ENCODE measurements at regions not wholly inside any gene's neighbourhood (a gene's known extent, or its start where the extent isn't known, plus 50 kb on each side); places are given as distances from the start of the nearest gene placed in this dataset.
A peak's percentile ranks its signal among the peaks of the same experiment; 100 is the strongest.
"Not testable (repeated sequence)": the region's sequence is repeated elsewhere in the genome, so short reads cannot be mapped to it uniquely, and the experiment has no call there.

DNA sequence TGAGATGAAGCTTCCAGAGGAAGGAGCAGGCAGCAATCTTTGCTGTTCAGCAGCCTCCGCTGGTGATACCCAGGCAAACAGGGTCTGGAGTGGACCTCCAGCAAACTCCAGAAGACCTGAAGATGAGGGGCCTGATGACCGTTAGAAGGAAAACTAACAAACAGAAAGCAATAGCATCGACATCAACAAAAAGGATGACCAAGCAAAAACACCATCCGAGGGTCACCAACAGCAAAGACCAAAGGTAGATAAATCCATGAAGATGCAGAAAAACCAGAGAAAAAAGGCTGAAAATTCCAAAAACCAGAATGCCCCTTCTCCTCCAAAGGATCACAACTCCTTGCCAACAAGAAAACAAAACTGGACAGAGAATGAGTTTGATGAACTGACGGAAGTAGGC is 235.9 kb upstream of the NSMCE3 start:
- H3K4me1 ChIP-seq (ENCODE audit: control insufficient read depth, insufficient read depth, low read depth, low read length); H3K79me1 ChIP-seq (replicated peaks; ENCODE audit: low read length, poor library complexity, severe bottlenecking); H3K27me3 ChIP-seq (ENCODE audit: control insufficient read depth in 1 of 2, insufficient read depth in 1 of 2, low read length in 2 of 2); H3K9ac ChIP-seq (ENCODE audit: low read length); H2BK12ac ChIP-seq (ENCODE audit: low read length in 2 of 2); H2BK5ac ChIP-seq (ENCODE audit: low read depth, low read length, poor library complexity, severe bottlenecking); H3K27ac ChIP-seq (ENCODE audit: low read length, poor library complexity, severe bottlenecking); DNase-seq; H2AK5ac ChIP-seq (ENCODE audit: low read length, severe bottlenecking); H3K23ac ChIP-seq (ENCODE audit: low read length in 2 of 2); H4K8ac ChIP-seq (ENCODE audit: low read length); H4K91ac ChIP-seq (ENCODE audit: low read length); H2AFZ ChIP-seq (ENCODE audit: low read depth, low read length); H3K4ac ChIP-seq (ENCODE audit: low read depth in 1 of 2, low read length in 2 of 2); H3K4me3 ChIP-seq (ENCODE audit: insufficient read depth in 1 of 2, low read depth in 1 of 2, low read length in 2 of 2); H3K9me3 ChIP-seq (ENCODE audit: control insufficient read depth, low read length); H3K36me3 ChIP-seq (ENCODE audit: control insufficient read depth in 1 of 2, insufficient read depth in 2 of 2, low read depth in 1 of 2, low read length in 2 of 2); H3K14ac ChIP-seq (ENCODE audit: low read length in 2 of 2); H2BK120ac ChIP-seq (ENCODE audit: low read depth, low read length); H3K4me2 ChIP-seq (ENCODE audit: low read length, poor library complexity, severe bottlenecking); H3K18ac ChIP-seq (ENCODE audit: low read depth in 1 of 2, low read length in 2 of 2); H2BK15ac ChIP-seq (ENCODE audit: low read depth, poor library complexity, severe bottlenecking): not testable (repeated sequence)
- WGBS = 86% methylated on average over 4 of the region's 5 CpGs

DNA sequence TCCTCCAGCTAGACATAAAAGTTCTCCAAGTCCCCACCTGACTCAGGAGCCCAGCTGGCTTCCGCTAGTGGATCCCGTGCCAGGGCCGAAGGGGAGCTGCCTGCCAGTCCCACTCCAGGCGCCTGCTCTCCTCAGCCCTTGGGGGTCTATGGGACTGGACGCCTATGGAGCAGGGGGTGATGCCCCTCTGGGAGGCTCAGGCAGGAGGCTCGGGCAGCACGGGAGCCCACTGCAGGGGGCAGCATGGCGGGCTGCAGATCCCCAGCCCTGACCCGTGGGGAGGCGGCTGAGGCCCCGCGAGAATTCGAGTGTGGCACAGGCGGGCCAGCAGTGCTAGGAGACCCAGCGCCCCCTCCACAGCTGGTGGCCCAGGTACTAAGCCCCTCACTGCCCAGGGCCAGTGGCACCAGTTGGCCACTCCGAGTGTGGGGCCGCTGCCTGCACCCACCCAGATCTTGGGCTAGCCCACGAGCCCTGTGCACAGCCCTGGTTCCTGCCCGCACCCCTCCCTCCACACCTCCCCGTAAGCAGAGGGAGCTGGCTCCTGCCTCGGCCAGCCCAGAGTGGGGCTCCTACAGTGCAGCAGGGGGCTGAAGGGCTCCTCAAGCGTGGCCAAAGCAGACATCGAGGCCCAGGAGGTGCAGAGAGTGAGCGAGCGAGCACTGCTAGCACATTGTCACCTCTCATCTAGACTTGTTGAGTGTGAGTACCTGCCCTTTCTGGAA is 221.3 kb upstream of the NSMCE3 start:
- Histone ChIP-seq H2AK5ac (ENCODE audit: low read length, severe bottlenecking) (no peak overlapping the region), H3K36me3 (ENCODE audit: control insufficient read depth in 1 of 2, insufficient read depth in 2 of 2, low read depth in 1 of 2, low read length in 2 of 2) (no peaks in the 10 kb centered on the region), H2BK5ac (ENCODE audit: low read depth, low read length, poor library complexity, severe bottlenecking) (no peak overlapping the region), H3K27me3 (ENCODE audit: control insufficient read depth in 1 of 2, insufficient read depth in 1 of 2, low read length in 2 of 2) (peaks cover 0 to 7% of the 10 kb centered on the region in 2 experiments), H3K79me1 (replicated peaks; ENCODE audit: low read length, poor library complexity, severe bottlenecking) (no peaks in the 10 kb centered on the region), H3K18ac (ENCODE audit: low read depth in 1 of 2, low read length in 2 of 2) (no peak overlapping the region), H3K4me1 (ENCODE audit: control insufficient read depth, insufficient read depth, low read depth, low read length) (no peaks in the 10 kb centered on the region), H3K4me3 (ENCODE audit: insufficient read depth in 1 of 2, low read depth in 1 of 2, low read length in 2 of 2) (no peak overlapping the region), H3K4me2 (ENCODE audit: low read length, poor library complexity, severe bottlenecking) (no peak overlapping the region), H2BK15ac (ENCODE audit: low read depth, poor library complexity, severe bottlenecking) (no peak overlapping the region), H3K23ac (ENCODE audit: low read length in 2 of 2) (no peak overlapping the region), H2AFZ (ENCODE audit: low read depth, low read length) (no peak overlapping the region), H4K8ac (ENCODE audit: low read length) (no peak overlapping the region), H3K27ac (ENCODE audit: low read length, poor library complexity, severe bottlenecking) (no peak overlapping the region), H3K9me3 (ENCODE audit: control insufficient read depth, low read length) (no peaks in the 10 kb centered on the region), H3K14ac (ENCODE audit: low read length in 2 of 2) (peak overlapping the region in 1 of 2 experiments; percentile 28), H4K91ac (ENCODE audit: low read length) (no peak overlapping the region), H2BK120ac (ENCODE audit: low read depth, low read length) (no peak overlapping the region), H2BK12ac (ENCODE audit: low read length in 2 of 2) (no peak overlapping the region), H3K4ac (ENCODE audit: low read depth in 1 of 2, low read length in 2 of 2) (no peak overlapping the region), H3K9ac (ENCODE audit: low read length) (no peak overlapping the region)
- DNase-seq = no peak
- 85% methylated on average over 24 of the region's 25 CpGs for WGBS

DNA sequence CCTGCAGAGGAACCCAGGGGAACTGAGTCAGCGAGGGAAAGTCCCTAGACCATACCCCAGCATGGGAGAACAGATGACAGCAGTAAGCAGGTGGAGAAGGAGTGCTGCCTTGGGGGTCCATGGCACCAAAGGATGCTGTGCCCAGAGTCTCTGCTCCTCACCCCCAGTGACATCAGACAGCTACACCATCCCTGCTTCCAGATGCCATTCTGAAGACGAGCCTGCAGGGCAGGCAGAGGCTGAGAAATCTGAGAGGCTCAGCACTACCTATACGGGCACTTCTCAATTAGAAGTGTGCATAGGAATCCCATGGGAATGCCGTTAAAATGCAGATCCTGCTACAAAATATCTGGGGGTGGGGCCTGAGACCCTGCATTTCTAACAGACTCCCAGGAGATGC is 211.3 kb upstream of the NSMCE3 start:
- Histone ChIP-seq H2AFZ (ENCODE audit: low read depth, low read length) (no peak overlapping the region), H3K4me1 (ENCODE audit: control insufficient read depth, insufficient read depth, low read depth, low read length) (peaks cover 2% of the 10 kb centered on the region), H3K18ac (ENCODE audit: low read depth in 1 of 2, low read length in 2 of 2) (no peak overlapping the region), H3K27ac (ENCODE audit: low read length, poor library complexity, severe bottlenecking) (no peak overlapping the region), H3K14ac (ENCODE audit: low read length in 2 of 2) (no peak overlapping the region), H2BK5ac (ENCODE audit: low read depth, low read length, poor library complexity, severe bottlenecking) (no peak overlapping the region), H4K91ac (ENCODE audit: low read length) (no peak overlapping the region), H3K4me2 (ENCODE audit: low read length, poor library complexity, severe bottlenecking) (no peak overlapping the region), H3K36me3 (ENCODE audit: control insufficient read depth in 1 of 2, insufficient read depth in 2 of 2, low read depth in 1 of 2, low read length in 2 of 2) (no peaks in the 10 kb centered on the region), H3K4ac (ENCODE audit: low read depth in 1 of 2, low read length in 2 of 2) (no peak overlapping the region), H3K27me3 (ENCODE audit: control insufficient read depth in 1 of 2, insufficient read depth in 1 of 2, low read length in 2 of 2) (peaks cover 0 to 17% of the 10 kb centered on the region in 2 experiments), H3K9me3 (ENCODE audit: control insufficient read depth, low read length) (no peaks in the 10 kb centered on the region), H2BK12ac (ENCODE audit: low read length in 2 of 2) (no peak overlapping the region), H2AK5ac (ENCODE audit: low read length, severe bottlenecking) (no peak overlapping the region), H3K79me1 (replicated peaks; ENCODE audit: low read length, poor library complexity, severe bottlenecking) (no peaks in the 10 kb centered on the region), H3K9ac (ENCODE audit: low read length) (no peak overlapping the region), H3K4me3 (ENCODE audit: insufficient read depth in 1 of 2, low read depth in 1 of 2, low read length in 2 of 2) (no peak overlapping the region), H2BK120ac (ENCODE audit: low read depth, low read length) (no peak overlapping the region), H2BK15ac (ENCODE audit: low read depth, poor library complexity, severe bottlenecking) (no peak overlapping the region), H4K8ac (ENCODE audit: low read length) (no peak overlapping the region), H3K23ac (ENCODE audit: low read length in 2 of 2) (no peak overlapping the region)
- no peak for DNase-seq
- 65% methylated on average over 4 of the region's 4 CpGs for WGBS

DNA sequence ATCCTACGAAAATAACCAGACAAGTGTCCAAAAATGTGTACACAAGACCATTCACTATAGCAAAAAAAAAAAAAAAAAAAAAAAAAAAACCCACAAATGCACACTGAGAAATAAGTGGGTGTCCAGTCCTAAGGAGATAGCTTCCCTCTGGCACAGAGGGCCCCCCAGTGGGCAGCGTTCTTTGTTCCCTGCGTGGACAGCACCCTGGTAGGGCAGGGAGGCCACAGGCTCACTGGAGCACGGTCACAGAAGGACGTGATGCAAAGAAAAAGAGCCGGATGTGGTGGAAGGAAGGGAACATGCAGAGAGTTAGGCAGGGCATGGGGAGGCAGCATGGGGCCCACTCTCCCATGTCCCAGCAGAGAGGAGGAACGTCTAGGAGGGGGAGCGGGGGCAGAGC is 210.7 kb upstream of the NSMCE3 start:
- H2AFZ ChIP-seq (ENCODE audit: low read depth, low read length) = no peak overlapping the region
- H2BK12ac ChIP-seq (ENCODE audit: low read length in 2 of 2) = no peak overlapping the region
- no peak for DNase-seq
- H3K4me1 ChIP-seq (ENCODE audit: control insufficient read depth, insufficient read depth, low read depth, low read length) = peaks cover 2% of the 10 kb centered on the region
- no peak overlapping the region for H2BK120ac ChIP-seq (ENCODE audit: low read depth, low read length)
- no peaks in the 10 kb centered on the region for H3K36me3 ChIP-seq (ENCODE audit: control insufficient read depth in 1 of 2, insufficient read depth in 2 of 2, low read depth in 1 of 2, low read length in 2 of 2)
- no peak overlapping the region for H2BK5ac ChIP-seq (ENCODE audit: low read depth, low read length, poor library complexity, severe bottlenecking)
- H3K4me2 ChIP-seq (ENCODE audit: low read length, poor library complexity, severe bottlenecking) = no peak overlapping the region
- H3K9ac ChIP-seq (ENCODE audit: low read length) = no peak overlapping the region
- H3K4me3 ChIP-seq (ENCODE audit: insufficient read depth in 1 of 2, low read depth in 1 of 2, low read length in 2 of 2) = no peak overlapping the region
- H4K8ac ChIP-seq (ENCODE audit: low read length) = no peak overlapping the region
- peaks cover 0 to 17% of the 10 kb centered on the region in 2 experiments for H3K27me3 ChIP-seq (ENCODE audit: control insufficient read depth in 1 of 2, insufficient read depth in 1 of 2, low read length in 2 of 2)
- no peak overlapping the region for H3K27ac ChIP-seq (ENCODE audit: low read length, poor library complexity, severe bottlenecking)
- H3K14ac ChIP-seq (ENCODE audit: low read length in 2 of 2) = no peak overlapping the region
- no peak overlapping the region for H2AK5ac ChIP-seq (ENCODE audit: low read length, severe bottlenecking)
- 71% methylated on average over 8 of the region's 8 CpGs for WGBS
- no peak overlapping the region for H3K23ac ChIP-seq (ENCODE audit: low read length in 2 of 2)
- H2BK15ac ChIP-seq (ENCODE audit: low read depth, poor library complexity, severe bottlenecking) = no peak overlapping the region
- no peak overlapping the region for H4K91ac ChIP-seq (ENCODE audit: low read length)
- no peaks in the 10 kb centered on the region for H3K9me3 ChIP-seq (ENCODE audit: control insufficient read depth, low read length)
- H3K79me1 ChIP-seq (replicated peaks; ENCODE audit: low read length, poor library complexity, severe bottlenecking) = no peaks in the 10 kb centered on the region
- no peak overlapping the region for H3K4ac ChIP-seq (ENCODE audit: low read depth in 1 of 2, low read length in 2 of 2)
- no peak overlapping the region for H3K18ac ChIP-seq (ENCODE audit: low read depth in 1 of 2, low read length in 2 of 2)

All from mesenchymal stem cell (in vitro differentiated cells and primary cell).